NCI-H69 (cell line): ENCODE measurements at regions not wholly inside any gene's neighbourhood (a gene's known extent, or its start where the extent isn't known, plus 50 kb on each side); places are given as distances from the start of the nearest gene placed in this dataset.

Experiments
- DNase-seq: peaks from one replicate; lab custom pipeline; 2025; lab: John Stamatoyannopoulos, UW

DNA sequence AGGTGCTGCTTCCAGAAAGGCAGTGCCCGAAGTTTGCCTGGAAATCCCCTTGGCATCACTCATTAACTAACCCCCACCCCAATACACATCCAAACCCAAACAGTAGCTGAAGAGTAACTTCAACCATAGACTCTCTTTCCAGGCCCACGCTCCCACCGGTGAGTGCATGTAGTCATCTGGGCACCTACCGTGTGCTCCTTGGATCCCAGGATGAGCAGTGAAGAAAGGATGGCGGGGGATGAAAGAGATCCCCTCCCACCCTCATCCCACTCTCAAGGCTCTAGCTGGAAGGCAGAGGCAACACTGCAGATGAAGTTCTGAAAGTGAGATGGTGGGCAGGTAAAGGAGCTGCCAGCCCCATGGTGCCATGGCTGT, 305.0 kb downstream of the SOX9 start:
- DNase-seq, result no peak

DNA sequence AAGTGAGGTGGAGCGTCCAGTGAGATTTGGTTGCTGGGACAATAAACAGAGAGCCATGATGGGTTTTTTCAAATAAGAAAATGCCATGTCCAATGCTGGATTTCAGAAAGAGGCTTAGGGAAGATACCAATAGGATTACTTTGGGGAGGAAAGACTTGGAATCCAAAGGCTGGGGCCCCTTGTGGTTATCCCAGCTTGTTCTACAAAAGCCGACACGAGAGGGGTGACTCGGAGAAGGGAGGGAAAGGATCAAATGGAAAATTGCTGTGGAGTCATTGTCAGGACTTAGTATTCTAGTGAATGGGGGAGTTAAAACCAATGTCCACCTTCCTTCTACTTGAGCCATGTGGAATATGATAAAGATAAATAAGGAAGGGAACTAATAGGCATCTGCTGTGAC, 305.5 kb downstream of the SOX9 start:
- no peak for DNase-seq

DNA sequence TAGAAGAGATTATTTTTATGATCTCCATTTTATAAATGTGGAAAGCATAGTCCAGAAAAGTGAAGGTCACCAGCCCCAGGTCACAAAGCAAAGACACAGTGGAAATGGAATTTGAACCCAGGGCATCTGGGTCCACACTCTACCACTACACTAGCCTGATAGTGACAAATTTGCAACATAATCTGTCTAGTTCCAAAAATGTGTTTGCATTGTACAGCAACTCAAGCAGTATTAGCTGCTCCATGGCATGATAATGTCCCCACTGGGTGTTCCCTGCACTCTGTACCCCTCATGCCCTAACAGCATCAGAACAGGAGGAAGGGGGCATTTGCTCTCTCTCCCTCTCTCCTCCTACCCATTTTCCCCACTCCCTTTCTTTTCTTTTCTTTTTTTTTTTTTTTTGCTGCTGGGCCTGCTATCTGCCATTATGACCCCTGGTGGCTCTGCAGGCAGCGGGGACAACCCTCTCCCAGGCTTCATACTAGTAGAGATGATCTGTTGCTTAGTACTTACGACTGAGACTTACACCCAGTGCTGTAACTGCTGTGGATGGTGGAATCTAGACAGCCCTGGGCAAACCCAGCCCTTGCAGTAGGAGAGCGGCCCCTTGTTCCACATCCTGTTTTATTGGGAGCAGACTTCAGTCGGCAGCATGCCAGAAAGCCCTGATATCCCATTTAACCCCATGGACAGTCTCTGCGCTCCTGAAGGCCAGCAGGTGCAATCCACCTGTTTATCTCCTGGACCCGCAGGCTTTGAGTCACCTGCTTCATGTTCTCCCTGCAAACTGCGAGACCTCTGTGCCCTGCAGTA, 306.3 kb downstream of the SOX9 start:
- DNase-seq, result no peak

DNA sequence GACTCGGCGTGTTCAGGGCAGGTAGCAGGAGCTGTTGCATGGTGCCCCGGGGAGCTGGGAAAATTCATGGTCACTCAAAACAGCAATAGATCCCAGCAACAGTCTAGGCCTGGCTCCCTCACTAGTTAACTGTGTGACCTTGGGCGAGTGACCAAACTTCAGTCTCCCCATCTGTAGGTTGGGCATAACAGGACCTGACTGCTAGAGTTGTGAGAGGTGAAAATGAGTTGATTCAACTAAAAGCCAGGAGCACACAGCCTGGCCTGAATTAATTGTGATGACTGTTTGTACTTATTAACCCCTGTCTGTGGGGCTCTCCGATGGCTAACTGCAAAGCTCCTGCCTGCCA, 306.9 kb downstream of the SOX9 start:
- peak; percentile 22 for DNase-seq

DNA sequence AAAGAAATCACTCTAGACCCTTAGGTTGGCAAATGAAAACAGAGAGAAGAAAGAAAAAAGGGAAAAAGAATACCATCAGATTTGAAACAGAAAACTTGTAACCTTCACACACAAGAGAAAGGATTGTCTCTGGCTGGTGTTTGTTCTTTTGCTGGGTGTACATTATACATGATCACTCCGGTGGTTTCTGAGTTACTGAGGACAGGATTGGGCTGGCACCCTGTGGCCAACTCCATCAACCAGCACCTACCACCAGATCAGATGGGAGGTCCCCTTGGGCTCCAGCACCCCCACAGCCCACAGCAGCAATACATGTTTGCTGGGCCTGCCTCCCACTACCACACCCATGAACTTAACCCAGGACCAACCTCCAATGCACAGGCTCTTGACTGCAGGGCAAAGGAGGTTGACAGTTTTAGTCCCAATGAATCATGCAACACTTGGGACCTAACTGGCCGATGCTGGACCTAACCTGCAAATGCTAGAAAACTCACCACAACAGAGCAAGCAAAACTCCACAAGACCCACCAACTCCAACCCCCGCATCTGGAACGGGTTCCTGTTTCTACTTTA, 308.3 kb downstream of the SOX9 start:
- peak; percentile 22 for DNase-seq

DNA sequence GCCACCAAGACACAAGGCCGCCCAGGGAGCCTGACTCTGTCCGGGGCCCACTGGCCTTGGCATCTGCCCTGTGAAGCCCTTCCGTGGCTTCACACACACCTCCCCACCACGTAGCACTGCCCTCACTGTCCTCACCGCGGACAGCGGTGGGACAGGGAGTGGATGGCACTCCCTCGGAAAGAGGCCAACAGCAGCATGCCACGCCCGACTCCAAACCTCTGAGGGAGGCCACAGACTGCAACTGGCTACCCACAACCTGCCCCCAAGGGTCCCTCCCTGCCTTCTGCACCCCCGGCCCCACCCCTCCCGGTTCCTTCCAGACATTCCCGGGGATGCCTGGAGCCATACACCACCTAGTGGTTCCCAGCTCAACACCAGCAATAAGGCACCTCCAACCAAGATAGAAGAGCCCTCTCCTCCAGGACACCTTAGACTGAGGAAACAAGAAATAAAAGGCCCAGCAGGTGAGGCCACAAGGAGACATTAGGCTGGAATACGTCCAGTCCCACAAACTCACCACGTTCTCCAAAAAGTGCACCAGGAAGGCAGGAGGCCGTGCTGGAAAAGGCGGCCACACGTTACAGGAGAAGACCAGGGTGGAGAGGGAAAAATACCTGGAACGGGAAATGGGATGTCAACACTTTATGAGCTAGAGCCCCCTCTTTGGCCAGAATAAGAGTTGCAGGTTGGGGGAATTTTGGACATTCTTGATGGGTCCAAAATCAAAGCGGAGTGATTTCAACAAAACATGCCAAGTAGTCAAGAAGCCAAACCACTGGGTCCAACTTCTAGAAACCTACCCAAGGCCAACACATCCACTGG, 310.0 kb downstream of the SOX9 start:
- DNase-seq, result peak; percentile 51

DNA sequence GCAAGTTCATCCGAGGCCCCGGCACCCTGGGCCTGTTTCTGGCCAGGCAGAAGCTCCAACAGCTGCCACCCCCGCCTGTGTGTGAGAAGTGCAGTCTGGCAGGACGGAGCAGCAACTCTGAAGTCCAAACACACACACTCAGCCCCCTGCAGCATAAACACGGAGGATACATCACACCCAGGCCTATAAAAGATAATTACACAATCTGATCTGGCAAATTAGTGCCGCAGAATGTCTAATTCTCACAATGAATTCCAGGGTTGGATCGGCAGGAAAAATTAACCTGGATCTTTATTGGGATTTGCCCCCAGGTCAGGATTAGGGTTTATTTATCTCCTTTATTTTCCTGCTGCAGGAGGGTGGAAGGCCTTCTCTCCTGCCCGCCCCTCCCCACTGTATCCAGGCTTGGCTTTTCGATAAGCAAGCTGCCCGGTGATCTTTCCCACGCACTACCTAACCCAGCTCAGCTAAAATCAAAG, 311.4 kb downstream of the SOX9 start:
- peak; percentile 95 for DNase-seq

DNA sequence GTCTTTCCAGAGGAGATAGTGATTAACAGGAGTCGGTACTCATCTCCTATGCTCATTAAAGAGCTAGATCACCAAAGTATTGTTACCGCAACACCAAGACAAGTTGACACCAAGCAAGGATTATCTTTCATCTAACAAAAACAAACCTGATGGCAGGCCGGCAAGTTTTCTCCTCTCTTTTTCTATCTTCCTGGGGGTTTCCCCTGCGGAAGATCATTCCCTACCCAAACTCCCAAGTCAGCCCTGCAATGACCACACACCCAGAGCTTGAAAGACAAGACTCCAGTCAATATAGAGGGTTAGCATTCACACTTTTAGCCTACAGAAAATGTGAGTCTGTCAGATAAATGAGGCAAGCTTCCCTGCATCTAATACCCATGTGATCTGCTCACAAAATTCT, 312.1 kb downstream of the SOX9 start:
- DNase-seq, result peak; percentile 59

DNA sequence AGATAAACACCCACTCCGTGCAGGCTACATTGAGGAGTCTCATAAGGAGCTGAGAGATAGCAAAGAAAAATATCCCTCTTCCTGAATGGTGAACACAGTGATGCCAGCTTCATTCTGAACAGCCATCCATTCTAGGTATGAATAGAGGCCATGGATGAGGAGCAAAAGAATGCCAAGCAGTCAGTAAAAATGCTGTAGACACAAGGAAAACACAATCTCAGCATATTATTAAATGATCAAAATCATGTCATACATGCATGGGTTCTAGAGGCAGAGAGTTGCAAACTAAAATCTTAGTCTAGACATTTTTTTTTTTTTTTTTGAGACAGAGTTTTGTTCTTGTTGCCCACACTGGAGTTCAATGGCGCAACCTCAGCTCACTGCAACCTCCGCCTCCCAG, 313.0 kb downstream of the SOX9 start:
- no peak for DNase-seq

DNA sequence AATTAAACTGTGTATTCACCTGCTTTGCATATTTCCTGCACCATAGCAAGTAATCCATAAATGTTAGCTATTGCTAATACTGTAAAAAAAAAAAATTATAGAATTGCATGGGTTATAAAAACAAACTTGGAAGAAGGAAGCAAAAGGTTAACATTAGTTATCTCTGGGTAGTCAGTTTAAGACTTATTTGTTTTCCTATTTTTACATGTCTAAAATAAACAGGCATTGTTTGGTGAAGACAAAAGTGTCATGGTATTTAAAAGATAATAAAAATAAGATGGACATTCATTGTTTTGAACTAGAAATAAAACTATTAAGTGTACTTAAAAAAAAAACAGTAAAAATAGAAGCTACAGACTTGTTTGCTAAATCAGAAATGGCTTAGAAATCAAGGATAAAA, 313.8 kb downstream of the SOX9 start:
- DNase-seq, result no peak

DNA sequence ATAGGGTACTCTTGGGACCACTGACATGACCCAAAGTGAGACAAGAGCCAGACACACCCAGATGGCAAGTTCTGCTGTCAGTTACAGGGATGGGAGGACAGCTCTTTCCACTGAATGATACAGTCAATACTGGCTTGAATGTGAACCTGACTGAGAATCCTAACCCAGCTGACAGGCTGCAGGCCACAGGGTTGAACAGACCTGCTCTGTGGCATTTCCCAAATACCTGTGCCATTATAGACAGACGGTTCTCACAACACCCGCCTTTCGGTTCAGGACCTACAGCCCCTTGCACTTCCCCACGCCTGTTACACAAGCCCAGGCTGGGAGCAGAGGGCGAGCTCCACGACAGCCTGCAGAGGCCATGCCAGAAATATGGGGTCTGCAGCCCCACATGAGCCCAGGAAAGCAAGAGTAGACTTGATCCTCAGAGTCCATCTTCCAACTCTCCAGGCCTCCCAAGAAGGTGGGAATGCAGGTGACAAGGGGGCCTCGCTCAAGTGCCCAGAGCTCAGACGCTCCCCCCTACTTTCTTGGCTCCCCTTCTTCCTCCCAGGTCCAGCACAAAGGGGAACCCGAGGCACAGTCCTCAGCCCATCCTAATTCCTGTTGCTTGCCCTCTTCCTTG, 314.3 kb downstream of the SOX9 start:
- peak; percentile 26 for DNase-seq

DNA sequence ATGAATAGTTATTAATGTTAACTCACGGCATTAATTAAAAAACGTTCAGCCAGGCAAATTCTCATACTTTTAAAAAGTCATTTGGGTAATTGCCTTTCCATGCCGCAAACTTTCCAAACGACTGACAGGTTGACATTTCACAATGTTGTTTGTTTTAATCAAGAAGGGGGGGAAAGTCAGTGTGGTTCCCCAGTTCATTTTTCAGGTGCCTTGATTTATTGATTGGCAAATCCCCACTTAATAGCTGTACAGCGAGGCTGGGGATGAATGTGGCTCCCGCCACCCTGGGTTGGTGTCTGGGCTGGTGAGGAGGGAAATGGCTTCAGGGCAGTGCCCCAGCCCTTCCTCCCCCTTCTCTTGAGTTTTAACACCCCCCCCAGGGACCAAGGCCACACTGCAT, 318.0 kb downstream of the SOX9 start:
- DNase-seq, result no peak

DNA sequence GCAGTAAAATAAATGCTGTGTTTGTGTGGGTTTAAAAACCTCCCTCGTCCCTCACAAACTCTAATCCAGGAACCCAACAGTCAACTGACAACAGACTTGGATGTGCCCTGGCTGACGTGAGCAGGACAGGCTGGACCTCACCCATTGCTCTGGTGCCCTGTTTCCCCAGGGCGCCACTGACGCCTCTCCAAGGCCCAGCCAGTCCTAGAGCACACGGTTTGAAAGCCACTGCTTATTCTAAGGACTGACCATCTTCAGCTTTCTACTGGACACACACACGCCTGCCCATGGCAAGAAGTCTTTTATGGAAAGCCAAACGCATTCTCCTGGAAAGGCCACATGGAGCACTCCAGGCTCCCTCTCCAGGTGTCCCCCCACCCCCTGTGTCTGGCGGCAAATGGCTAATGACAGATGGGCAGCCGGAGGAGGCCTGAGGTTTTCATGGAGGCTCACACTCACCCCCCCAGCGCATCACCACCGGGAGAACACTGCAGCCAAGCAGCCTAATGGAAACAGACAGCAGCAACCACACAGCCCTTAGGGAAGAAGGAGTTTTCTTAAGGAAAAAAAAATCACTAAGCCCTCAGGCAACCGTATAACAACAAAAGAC, 319.2 kb downstream of the SOX9 start:
- DNase-seq, result peak; percentile 84

DNA sequence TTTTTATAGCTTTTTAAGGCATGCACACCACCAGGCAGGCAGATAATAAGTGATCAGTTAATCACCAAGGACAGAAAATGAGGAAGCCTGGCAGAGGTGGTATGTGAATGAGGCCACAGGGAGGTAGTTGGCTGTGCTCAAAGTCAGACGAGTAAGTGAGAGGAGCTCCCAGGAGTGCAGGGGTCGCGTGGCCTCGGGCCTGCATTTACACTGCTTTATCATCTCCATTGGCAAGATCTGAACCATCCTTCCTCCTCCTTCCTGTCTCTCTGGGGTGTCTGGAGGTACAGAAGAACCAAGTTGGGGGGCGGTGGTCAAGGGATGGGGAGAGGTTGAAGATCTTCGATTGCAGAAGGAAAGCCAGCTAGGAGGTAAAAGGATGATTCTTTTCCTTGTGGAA, 320.1 kb downstream of the SOX9 start:
- no peak for DNase-seq

DNA sequence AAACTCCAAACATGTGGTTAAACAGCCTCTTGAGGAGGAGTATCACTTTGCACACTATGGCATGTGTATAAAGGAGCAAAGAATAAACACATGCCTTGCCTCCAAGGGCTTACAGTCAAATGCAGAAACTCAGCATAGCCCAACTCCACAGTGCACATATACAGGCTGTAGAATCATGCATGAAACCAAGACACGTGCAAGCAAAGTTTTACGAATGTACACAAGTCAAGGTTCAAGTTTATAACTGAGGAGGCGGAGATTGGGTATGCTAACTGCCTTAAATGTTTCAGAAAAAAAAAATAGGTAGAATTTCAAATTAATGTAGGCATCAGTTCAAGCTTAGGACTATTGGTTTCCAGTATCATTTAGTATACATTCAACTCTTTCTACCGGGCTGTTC, 321.1 kb downstream of the SOX9 start:
- DNase-seq, result no peak

DNA sequence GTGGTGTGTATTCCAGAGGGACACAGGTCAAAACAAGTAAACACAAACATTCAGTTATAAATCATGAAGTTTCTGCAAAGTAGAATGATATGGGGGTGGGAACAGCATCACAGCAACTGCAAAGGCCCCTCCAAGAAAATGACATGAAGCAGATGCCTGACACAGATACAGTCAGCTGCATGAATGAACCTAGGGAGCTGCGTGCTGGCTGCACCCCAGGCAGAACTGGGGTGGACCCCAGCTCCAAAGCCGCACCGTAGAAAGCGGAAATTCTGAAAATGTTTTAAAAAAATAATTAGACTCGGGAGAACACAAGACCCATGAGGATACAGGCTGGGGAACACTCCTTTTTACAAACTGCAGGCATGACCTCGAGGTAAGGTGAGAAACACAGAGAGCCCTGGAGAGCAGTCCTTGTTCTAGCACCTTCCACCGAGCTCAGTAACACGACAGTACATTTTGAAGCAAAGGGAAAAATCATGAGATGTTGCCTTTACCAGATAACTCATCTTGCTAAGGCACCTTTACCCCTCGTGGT, 323.8 kb downstream of the SOX9 start:
- no peak for DNase-seq

DNA sequence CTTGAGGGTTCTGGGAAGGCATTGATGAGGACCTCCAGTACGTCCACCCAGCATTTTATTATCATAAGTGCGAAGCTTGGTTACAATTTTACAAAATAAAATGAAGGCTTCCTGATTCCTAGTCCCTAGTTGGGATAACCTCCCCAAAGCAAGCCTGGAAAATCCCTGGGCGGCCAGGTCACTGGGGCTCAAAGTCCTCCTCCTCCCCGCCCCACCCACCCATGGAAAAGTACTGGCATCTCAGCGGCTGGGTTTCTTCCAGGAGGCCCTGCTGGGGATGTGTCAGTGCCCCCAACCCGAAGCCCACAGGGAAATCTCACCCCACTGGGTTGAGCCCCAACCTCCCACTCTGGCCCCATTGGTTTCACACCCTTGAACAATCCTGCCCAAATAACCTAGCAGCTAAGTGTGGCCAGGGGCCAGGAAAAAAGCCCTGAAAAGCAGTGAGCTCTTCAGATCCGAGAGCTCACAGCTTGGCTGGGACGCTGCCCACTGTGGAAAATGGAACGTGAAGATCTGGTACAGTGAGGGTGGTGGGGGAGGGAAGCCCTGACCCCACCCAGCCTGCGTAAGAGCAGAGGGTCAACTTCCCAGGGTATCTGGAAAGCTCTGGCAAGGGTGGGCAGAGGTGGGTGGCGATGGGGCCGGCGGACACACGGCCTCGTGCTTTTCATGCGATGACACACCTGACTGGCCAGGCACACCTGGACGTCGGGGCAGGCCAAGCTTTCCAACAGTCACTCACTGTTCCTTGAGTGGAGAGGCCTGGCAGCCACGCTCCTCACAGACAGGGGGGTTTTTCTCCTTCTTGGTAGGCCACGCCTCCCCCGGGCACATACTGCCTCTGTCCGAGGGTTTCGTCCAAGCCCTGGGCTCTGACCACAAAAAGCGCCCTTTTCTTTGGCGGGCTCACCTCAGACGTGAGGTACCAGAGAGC, 324.5 kb downstream of the SOX9 start:
- no peak for DNase-seq

DNA sequence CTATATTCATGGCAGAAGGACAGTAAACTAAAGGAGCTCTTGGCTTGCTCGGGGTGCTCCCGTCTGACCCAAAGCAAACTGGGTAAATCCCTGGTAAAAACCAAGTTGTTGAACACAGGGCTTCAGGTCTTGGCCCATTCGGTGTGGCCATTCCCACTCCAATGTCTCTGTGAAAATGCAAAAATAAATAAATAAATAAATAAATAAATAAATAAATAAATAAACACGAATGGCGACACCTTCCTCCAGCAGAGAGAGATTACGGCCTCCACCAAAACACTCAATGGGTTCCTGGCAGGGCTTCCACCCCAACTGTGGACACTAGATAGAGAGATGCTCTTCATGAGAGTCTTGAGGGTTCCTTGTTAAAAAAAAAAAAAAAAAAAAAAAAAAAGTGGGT, 325.3 kb downstream of the SOX9 start:
- no peak for DNase-seq

DNA sequence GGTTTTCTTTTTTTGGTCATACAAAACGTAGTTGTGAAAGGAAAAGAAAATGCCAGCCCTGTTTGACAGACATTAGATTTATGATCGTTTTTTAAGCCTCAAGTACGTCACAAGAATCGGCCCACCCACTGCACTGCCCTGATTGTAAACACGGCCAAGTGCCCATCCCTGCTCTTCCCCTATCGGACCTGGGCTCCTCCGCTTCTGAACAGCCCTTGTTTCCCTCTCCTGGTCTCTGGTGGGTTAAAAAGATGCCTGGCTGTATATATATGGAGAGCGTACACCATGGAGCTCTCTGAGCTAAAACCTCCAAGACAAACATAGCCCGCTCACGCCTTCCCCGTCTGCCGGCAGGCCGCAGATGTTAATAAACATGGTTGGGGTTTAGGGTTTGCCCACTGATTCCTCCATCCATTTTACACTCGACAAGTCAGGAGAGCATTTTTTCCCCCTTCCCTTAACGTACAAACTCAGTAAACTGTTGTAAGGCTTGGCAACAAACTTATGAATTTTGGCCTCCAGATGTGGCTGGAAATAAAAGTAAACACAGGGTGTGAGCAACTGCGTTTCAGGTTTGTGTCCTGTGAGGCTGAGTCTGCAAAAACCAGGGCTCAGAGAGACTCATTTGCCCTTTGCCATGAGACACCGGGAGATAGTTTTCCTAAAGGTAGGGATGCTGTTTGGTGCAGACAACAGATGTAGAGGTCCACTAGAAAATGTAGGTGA, 325.9 kb downstream of the SOX9 start:
- DNase-seq, result no peak

DNA sequence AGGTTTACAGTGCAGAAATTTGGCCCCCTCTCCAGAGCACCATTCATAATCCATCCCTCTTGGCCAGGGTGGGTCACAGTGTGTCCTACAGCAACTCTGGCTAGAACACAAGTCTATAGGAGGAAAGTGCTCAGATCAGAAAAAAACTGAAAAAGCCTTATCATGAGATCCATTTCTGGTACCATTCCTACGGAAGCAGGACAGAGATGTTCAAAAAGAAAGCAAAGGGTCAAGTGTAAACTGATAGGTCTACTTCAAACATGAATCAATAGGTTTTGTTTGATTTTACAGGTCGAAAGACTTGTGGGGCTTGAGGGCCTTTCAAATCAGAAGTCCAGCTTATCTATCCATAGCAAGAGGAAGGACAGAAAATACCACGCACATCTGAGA, 326.4 kb downstream of the SOX9 start:
- no peak for DNase-seq
